Parathyroid adenoma (tissue), 2 donors: ENCODE measurements at regions not wholly inside any gene's neighbourhood (a gene's known extent, or its start where the extent isn't known, plus 50 kb on each side); places are given as distances from the start of the nearest gene placed in this dataset.

ENCODE experiments used
- H2AFZ ChIP-seq: fragments of 300-600 bp; sonication (generic); one replicate; pipeline ENCODE4 v1.7.0; 2017; ENCODE audit warnings: antibody characterized with exemption, mild to moderate bottlenecking
- H3K27ac ChIP-seq: fragments of 300-600 bp; sonication (generic); one replicate; pipeline ENCODE4 v1.7.0; 2017
- H3K27me3 ChIP-seq: fragments of 300-600 bp; sonication (generic); one replicate; pipeline ENCODE4 v1.7.0; 2017; ENCODE audit warnings: low read length; ENCODE audit not compliant: control insufficient read depth, insufficient read depth
- H3K36me3 ChIP-seq: fragments of 300-600 bp; sonication (generic); one replicate; pipeline ENCODE4 v1.7.0; 2017; ENCODE audit warnings: low read length; ENCODE audit not compliant: control insufficient read depth, insufficient read depth
- H3K4me1 ChIP-seq: fragments of 300-600 bp; sonication (generic); one replicate; pipeline ENCODE4 v1.7.0; 2017; ENCODE audit warnings: control low read depth
- H3K4me2 ChIP-seq: fragments of 300-600 bp; sonication (generic); one replicate; pipeline ENCODE4 v1.7.0; 2017; ENCODE audit warnings: low read length
- H3K4me3 ChIP-seq: fragments of 300-600 bp; sonication (generic); one replicate; pipeline ENCODE4 v1.7.0; 2017; ENCODE audit warnings: low read depth, low read length
- H3K79me2 ChIP-seq: fragments of 300-600 bp; sonication (generic); one replicate; pipeline ENCODE4 v1.7.0; 2017; ENCODE audit warnings: control low read depth
- H3K9ac ChIP-seq: fragments of 300-600 bp; sonication (generic); one replicate; pipeline ENCODE4 v1.7.0; 2017; ENCODE audit warnings: mild to moderate bottlenecking
- H3K9me3 ChIP-seq: fragments of 300-600 bp; sonication (generic); one replicate; pipeline ENCODE4 v1.7.0; 2017; ENCODE audit warnings: low read length; ENCODE audit not compliant: control insufficient read depth
- CTCF ChIP-seq: fragments of 300-600 bp; sonication (generic); IDR thresholded peaks from one replicate; pipeline ENCODE4 v1.7.0; 2017; ENCODE audit warnings: antibody characterized with exemption, mild to moderate bottlenecking
- donor health status: primary hyperparathyroidism.

GRCh38 chr10:118412132-118412760, 70.1 kb upstream of the FAM204A start:
- TF ChIP-seq CTCF = no peak
- no peak overlapping the region for H3K4me3 ChIP-seq
- no peak overlapping the region for H2AFZ ChIP-seq
- H3K4me1 ChIP-seq = no peaks in the 10 kb centered on the region
- H3K36me3 ChIP-seq = no peaks in the 10 kb centered on the region
- H3K9ac ChIP-seq = no peak overlapping the region
- no peaks in the 10 kb centered on the region for H3K9me3 ChIP-seq
- no peaks in the 10 kb centered on the region for H3K27me3 ChIP-seq
- no peaks in the 10 kb centered on the region for H3K79me2 ChIP-seq
- no peak overlapping the region for H3K27ac ChIP-seq
- no peak overlapping the region for H3K4me2 ChIP-seq

GRCh38 chr10:118409295-118409694, 67.2 kb upstream of the FAM204A start:
- Histone ChIP-seq H3K36me3 (no peaks in the 10 kb centered on the region), H3K4me2 (no peak overlapping the region), H3K27me3 (no peaks in the 10 kb centered on the region), H3K4me3 (no peak overlapping the region), H2AFZ (no peak overlapping the region), H3K27ac (no peak overlapping the region), H3K79me2 (no peaks in the 10 kb centered on the region), H3K9me3 (no peaks in the 10 kb centered on the region), H3K9ac (no peak overlapping the region), H3K4me1 (no peaks in the 10 kb centered on the region)
- no peak for TF ChIP-seq CTCF

- Histone ChIP-seq H3K4me1 (no peaks in the 10 kb centered on the region), H3K79me2 (no peaks in the 10 kb centered on the region), H3K27ac (no peak overlapping the region), H3K9me3 (no peaks in the 10 kb centered on the region), H3K4me3 (no peak overlapping the region), H3K36me3 (no peaks in the 10 kb centered on the region), H2AFZ (no peak overlapping the region), H3K9ac (no peak overlapping the region), H3K27me3 (no peaks in the 10 kb centered on the region), H3K4me2 (no peak overlapping the region)
- TF ChIP-seq CTCF = no peak
Measured at GRCh38 chr10:118408181-118408580, 66.1 kb upstream of the FAM204A start.

GRCh38 chr10:118407777-118408176, 65.7 kb upstream of the FAM204A start:
- no peak for TF ChIP-seq CTCF
- Histone ChIP-seq H3K36me3 (no peaks in the 10 kb centered on the region), H3K9me3 (no peaks in the 10 kb centered on the region), H3K79me2 (no peaks in the 10 kb centered on the region), H3K4me1 (no peaks in the 10 kb centered on the region), H3K27me3 (no peaks in the 10 kb centered on the region), H3K27ac (no peak overlapping the region), H2AFZ (no peak overlapping the region), H3K4me3 (no peak overlapping the region), H3K9ac (no peak overlapping the region), H3K4me2 (no peak overlapping the region)

GRCh38 chr10:118407026-118407425, 64.9 kb upstream of the FAM204A start:
- no peak overlapping the region for H2AFZ ChIP-seq
- no peaks in the 10 kb centered on the region for H3K4me1 ChIP-seq
- H3K79me2 ChIP-seq = no peaks in the 10 kb centered on the region
- no peak overlapping the region for H3K4me2 ChIP-seq
- H3K27ac ChIP-seq = no peak overlapping the region
- H3K9me3 ChIP-seq = no peaks in the 10 kb centered on the region
- H3K9ac ChIP-seq = no peak overlapping the region
- no peaks in the 10 kb centered on the region for H3K36me3 ChIP-seq
- H3K4me3 ChIP-seq = no peak overlapping the region
- no peaks in the 10 kb centered on the region for H3K27me3 ChIP-seq
- TF ChIP-seq CTCF = no peak
